HG03442 (cell line): ENCODE measurements at regions not wholly inside any gene's neighbourhood (a gene's known extent, or its start where the extent isn't known, plus 50 kb on each side); places are given as distances from the start of the nearest gene placed in this dataset.

ENCODE experiments used
- ATAC-seq: cut with Tn5 transposase; IDR thresholded peaks from one replicate; pipeline ENCODE4 v1.9.1; 2021; ENCODE audit warnings: mild to moderate bottlenecking, moderate library complexity; ENCODE audit not compliant: unreplicated experiment

DNA sequence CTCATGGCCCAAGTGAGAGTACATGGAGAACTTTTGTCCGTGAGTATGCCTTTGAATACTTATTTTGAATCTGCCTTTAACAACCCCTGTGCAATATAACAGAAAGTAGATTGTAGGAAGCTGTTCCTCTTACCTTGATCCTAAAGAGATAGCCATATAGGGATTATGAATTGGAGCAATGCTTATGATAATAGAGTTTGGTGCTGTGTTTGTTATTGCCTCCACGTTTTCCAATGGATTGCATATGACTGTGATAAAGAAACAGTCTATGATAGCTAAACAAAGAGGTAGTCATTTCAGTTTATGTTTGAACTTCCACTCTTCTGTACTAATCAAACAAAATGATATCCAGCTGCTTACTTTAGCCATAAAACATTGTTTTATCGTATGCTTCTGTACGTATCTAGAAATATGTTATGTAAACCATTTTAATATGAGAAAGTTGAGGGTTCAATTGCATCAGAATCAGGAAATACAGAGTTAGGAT, 199.6 kb upstream of the RGMB start:
- ATAC-seq, result no peak

DNA sequence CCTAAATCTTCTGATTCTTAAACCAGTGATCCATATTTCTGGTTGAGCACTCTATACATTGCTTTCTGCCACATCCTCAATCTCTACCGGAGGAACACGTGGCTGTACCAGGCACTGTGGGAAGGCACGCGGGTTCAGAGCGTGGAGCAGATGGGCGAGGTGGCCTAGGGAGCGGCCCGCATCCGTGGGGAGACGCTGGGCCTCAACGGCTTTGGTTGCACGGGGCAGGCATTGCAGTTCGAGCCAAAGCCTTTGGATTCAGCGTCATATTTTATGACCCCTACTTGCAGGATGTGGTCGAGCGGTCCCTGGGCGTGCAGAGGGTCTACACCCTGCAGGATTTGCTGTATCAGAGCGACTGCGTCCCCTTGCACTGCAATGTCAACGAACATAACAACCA, 197.2 kb upstream of the RGMB start:
- ATAC-seq, result no peak

GRCh38 chr5:98578438-98578837, 195.0 kb upstream of the RGMB start:
- no peak for ATAC-seq

GRCh38 chr5:98581112-98581997, 192.1 kb upstream of the RGMB start:
- ATAC-seq, result no peak

- ATAC-seq, result no peak
Observed at GRCh38 chr5:98583586-98583985, 189.9 kb upstream of the RGMB start.

- no peak for ATAC-seq
Observed at GRCh38 chr5:98585661-98586310, 187.7 kb upstream of the RGMB start.

- no peak for ATAC-seq
Observed at GRCh38 chr5:98586581-98586980, 186.9 kb upstream of the RGMB start.

DNA sequence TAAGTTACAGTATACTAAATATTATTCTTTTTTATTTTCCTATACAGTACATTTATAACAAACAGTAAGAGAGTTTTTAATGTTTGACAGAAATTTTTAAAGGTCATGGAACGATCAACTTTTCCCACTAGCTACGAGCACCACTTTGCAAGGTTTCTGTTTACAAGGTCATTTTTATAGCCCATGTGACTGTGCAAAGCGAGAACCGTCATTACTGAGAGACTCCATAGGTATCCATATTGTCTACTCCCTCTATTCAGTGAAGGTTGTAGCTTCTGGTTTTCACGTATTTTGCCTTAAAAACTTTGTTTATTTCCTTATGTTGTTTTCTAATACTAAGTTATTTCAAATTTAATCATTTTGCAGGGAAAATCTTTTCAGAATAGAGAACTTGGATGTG, 186.3 kb upstream of the RGMB start:
- ATAC-seq, result no peak

DNA sequence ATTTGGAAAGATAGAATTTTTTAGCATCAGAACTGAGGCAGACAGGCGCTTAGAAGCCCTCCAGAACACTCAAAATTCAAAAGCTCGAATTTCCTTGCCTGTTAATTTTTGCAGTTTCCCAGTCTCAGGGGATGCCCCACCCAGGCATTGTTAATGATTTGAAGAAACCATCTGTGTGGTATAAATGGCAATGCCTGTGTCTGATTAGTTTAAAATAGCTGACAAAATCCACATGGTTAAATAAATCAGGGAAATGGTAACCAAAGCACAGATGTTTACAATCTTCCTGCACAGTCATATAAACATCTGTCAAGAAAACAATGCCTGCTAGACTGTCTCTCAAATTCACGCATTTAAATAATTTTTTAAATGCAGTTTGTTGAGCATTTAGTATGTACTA, 185.2 kb upstream of the RGMB start:
- ATAC-seq, result no peak

DNA sequence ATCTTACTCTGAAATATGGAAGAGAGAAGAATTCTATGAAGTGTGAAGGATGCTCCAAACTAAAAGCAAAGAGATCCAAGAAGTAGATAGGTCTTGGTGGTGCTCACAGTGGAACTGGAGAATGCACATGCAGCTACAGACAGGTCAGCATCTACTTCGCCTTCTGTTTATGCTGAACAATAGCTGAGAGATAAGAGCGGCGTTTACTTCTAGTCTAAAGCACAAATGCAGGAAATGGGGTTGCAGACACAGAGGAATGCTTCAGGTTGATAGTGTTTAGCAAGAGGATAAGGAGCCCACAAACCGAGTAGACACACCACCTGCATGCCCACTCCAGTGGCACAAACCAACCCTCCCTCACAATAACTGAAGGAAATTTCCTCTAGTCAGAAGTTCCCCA, 180.0 kb upstream of the RGMB start:
- no peak for ATAC-seq

DNA sequence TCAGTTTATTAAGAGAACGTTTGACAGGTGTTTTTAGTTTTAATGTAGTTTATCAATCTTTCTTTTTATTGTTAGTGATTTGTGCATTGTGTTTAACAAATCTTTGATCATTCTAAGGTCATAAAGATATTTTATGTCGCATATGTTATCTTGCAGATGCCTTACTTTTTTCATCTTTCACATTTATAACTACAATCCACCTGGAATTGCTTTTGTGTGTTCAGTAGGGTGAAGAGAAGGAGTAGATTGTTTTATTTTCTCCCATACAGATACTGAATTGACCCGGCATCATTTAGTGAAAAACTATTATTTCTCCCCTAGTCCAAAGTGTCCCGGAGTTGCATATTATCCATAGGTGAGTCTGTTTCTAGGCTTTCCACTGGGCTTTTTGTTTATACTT, 179.4 kb upstream of the RGMB start:
- no peak for ATAC-seq

- no peak for ATAC-seq
Observed at GRCh38 chr5:98599016-98599415, 174.4 kb upstream of the RGMB start.

GRCh38 chr5:98602534-98603112, 170.8 kb upstream of the RGMB start:
- ATAC-seq, result no peak

DNA sequence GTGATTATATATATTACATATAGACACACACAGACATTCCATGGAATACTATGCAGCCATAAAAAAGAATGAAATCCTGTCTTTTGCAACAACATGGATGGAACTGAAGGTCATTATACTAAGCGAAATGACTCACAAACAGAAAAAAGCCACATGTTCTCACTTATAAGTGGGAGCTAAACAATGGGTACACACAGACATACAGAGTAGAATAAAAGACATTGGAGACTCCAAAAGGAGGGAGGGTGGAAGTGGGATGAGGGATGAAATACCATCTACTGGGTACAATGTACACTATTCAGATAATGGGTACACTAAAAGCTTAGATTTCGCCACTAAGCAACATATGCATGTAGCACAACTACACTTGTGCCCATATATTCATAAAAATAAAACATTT, 170.0 kb upstream of the RGMB start:
- no peak for ATAC-seq

DNA sequence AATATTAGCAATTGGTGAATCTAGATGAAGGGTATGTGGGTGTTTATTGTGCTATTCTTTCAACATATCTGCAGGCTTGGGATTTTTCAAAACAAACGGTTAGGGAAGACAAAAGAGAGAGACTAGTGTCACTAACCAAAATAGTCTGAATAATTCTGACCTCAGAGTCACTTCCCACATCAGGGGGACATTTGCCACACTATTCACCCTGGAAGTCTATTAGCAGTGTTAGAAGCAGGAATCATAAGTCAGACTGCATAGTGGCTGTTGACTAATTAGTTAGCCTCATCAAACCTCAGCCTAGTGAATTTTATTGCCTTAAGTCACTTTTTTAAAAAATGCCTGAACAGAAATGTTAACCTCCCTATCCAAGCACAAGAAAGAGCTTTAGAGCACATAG, 169.2 kb upstream of the RGMB start:
- no peak for ATAC-seq

DNA sequence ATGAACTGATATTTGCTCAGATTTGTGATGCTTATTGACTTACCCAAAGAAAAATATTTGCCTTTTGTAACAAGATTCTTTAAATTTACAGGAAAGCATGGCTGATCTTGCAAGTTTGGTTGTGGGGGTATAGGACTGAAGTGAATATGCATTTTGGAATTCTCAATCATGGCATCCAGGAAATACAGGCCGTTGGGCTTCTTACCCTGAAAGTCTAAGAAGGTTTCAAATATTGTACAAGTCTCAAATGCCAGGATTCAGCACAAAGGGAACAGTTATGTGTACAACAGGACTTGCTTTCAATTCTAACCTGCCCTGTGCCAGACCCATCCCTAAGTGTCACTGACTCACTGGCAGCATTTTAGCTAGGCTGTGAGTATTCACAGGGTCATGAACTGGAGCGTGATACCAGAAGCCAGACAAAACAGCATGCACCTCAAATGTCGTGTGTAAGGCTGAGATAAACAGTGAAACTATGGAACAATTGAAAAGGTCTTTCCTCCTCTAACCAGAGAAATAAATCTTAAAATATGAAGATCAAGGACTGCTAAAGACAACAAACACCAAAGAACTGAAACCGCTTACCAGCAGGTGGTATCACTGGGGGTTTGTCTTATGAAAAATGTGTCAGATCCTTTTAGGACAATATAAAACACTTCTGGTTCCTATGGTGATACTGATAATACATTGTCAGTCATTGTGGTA, 168.6 kb upstream of the RGMB start:
- ATAC-seq, result no peak

DNA sequence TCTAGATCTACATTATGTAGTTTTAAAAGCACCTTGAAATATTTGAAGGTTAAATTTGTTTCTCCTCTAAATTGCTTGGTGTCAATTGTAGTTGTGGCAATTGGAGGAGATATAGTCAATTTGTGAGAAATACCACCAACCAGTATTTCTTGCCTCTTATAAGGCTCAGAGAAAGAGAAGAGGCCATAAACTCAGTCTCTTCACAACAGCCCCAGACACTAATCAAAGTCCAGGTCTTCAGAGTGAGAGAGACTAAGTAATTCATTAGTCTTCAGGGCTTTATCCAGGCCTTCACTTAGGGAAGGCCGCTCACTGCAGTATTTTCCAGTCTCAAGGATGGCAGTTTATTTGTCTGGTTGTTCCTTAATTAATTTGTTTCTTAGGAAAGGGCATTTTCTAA, 168.0 kb upstream of the RGMB start:
- ATAC-seq, result no peak

DNA sequence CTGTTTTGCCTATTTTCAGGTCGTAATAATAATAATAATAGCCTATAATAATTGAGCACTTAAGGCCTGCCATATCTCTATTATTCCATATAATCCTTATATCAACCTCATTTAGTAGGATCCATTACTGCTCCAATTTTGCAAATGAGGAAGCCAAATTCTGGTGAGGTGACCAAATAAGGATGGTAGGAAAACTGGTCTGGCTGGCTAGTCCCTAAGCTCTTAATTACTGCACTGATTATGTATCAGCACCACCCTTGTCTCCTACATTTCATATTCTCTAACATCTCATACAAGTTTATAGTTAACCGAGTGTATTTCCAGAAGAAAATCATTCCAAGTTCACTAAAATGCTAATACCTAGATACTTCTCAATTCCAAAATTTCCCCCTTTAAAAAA, 166.5 kb upstream of the RGMB start:
- ATAC-seq, result no peak

DNA sequence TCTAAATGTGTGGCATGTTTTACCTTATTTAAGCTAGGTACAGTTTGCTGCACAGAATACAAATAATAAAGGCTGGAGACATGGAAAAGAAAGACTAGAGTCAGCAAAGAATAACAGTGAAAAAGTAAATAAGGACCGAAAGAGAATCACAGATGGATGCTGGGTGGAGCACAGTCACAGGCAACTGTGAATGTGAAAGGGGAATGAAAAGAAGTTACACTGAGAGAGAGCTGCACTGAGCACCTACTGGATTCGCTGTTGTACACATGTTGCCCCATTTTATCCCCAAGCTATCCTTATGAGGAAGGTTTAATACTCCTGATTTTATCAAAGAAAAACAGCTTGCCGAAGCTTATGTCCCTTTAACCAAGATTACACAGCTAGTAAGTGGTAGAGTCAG, 165.4 kb upstream of the RGMB start:
- ATAC-seq, result no peak

GRCh38 chr5:98614341-98614740, 159.1 kb upstream of the RGMB start:
- ATAC-seq, result no peak

GRCh38 chr5:98621821-98622220, 151.6 kb upstream of the RGMB start:
- ATAC-seq, result no peak
